ENCODE measurements at regions not wholly inside any gene's neighbourhood (a gene's known extent, or its start where the extent isn't known, plus 50 kb on each side); places are given as distances from the start of the nearest gene placed in this dataset.

GRCh38 chr6:22437665-22438064 lies 131.7 kb upstream of the HDGFL1 start:
- DNase-seq = no peak
- H3K4me3 ChIP-seq = no peak overlapping the region
- no peaks in the 10 kb centered on the region for H3K27me3 ChIP-seq
- no peaks in the 10 kb centered on the region for H3K4me1 ChIP-seq
- TF ChIP-seq, protein P1, sequence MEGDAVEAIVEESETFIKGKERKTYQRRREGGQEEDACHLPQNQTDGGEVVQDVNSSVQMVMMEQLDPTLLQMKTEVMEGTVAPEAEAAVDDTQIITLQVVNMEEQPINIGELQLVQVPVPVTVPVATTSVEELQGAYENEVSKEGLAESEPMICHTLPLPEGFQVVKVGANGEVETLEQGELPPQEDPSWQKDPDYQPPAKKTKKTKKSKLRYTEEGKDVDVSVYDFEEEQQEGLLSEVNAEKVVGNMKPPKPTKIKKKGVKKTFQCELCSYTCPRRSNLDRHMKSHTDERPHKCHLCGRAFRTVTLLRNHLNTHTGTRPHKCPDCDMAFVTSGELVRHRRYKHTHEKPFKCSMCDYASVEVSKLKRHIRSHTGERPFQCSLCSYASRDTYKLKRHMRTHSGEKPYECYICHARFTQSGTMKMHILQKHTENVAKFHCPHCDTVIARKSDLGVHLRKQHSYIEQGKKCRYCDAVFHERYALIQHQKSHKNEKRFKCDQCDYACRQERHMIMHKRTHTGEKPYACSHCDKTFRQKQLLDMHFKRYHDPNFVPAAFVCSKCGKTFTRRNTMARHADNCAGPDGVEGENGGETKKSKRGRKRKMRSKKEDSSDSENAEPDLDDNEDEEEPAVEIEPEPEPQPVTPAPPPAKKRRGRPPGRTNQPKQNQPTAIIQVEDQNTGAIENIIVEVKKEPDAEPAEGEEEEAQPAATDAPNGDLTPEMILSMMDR (IDR thresholded peaks at IDR 0.05) = no peak
- TF ChIP-seq POLR2A (IDR thresholded peaks at IDR 0.05) = no peak
- no peak overlapping the region for H3K27ac ChIP-seq
- H3K36me3 ChIP-seq = no peaks in the 10 kb centered on the region
- H3K9me3 ChIP-seq = no peaks in the 10 kb centered on the region

DNA sequence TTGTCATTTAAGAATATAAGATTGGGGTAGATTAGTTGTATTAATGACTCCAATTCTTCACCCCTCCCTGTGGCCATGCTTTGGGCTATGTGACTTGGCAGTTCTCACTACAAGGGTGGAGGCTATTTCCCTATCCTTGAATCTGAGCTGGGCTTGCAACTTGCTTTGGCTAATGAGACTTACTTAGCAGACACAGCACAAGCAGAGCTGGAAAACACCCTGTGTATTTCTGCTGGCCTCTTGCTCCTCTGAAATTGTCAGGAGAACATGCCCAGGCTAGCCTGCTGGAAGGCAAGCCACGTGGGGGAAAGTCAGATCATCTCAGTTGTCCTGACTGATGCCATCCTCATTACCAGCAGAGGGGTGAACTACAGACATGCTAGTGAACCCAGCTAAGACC lies 126.5 kb upstream of the HDGFL1 start:
- Histone ChIP-seq H3K4me1 (peaks cover 0 to 6% (median 0%) of the 10 kb centered on the region in 4 donors), H3K27me3 (no peaks in the 10 kb centered on the region), H3K9me3 (no peaks in the 10 kb centered on the region), H3K27ac (no peak overlapping the region), H3K4me3 (no peak overlapping the region), H3K36me3 (no peaks in the 10 kb centered on the region)
- TF ChIP-seq POLR2A (IDR thresholded peaks at IDR 0.05) = no peak
- TF ChIP-seq, protein P1 (IDR thresholded peaks at IDR 0.05) = no peak
- no peak for DNase-seq

DNA sequence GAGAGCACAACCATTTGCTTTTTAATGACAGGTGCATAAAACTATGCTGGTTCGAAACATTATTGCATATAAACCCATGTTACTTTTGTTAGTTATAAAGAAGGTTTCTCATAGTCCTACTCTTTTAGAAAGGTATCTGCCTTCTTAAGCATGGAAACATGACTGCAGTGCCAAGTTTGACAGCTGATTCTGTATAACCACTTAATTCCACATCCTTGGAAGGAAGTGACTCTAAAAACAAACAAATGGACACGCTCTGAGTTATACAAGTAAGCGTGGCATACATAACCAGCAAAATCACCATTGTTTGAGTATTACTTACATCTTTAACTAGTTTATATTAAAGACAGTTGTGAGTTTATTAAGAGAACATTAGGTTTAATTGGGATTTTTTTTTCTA lies 125.0 kb upstream of the HDGFL1 start:
- H3K27ac ChIP-seq = no peak overlapping the region
- no peaks in the 10 kb centered on the region for H3K27me3 ChIP-seq
- H3K4me1 ChIP-seq = peaks cover 0 to 6% (median 0%) of the 10 kb centered on the region in 4 donors
- no peaks in the 10 kb centered on the region for H3K9me3 ChIP-seq
- no peak for DNase-seq
- TF ChIP-seq, protein P1 (IDR thresholded peaks at IDR 0.05) = no peak
- no peak for TF ChIP-seq POLR2A (IDR thresholded peaks at IDR 0.05)
- H3K4me3 ChIP-seq = no peak overlapping the region
- no peaks in the 10 kb centered on the region for H3K36me3 ChIP-seq

- no peak for DNase-seq
- Histone ChIP-seq H3K27ac (no peak overlapping the region), H3K27me3 (no peaks in the 10 kb centered on the region), H3K9me3 (no peaks in the 10 kb centered on the region), H3K4me1 (peaks cover 0 to 6% (median 0%) of the 10 kb centered on the region in 4 donors), H3K36me3 (no peaks in the 10 kb centered on the region), H3K4me3 (no peak overlapping the region)
- TF ChIP-seq, protein P1 (IDR thresholded peaks at IDR 0.05) = no peak
- TF ChIP-seq POLR2A (IDR thresholded peaks at IDR 0.05) = no peak
These were observed 123.4 kb upstream of the HDGFL1 start for GRCh38 chr6:22445946-22446345.

GRCh38 chr6:22447249-22448196 lies 121.8 kb upstream of the HDGFL1 start:
- Histone ChIP-seq H3K27me3 (no peaks in the 10 kb centered on the region), H3K4me3 (no peak overlapping the region), H3K36me3 (no peaks in the 10 kb centered on the region), H3K4me1 (peaks cover 0 to 6% (median 0%) of the 10 kb centered on the region in 4 donors), H3K9me3 (no peaks in the 10 kb centered on the region), H3K27ac (no peak overlapping the region)
- DNase-seq = no peak
- no peak for TF ChIP-seq POLR2A (IDR thresholded peaks at IDR 0.05)
- TF ChIP-seq, protein P1 (IDR thresholded peaks at IDR 0.05) = no peak

All from Peyer's patch (tissue), 4 donors.